ENCODE measurements at regions not wholly inside any gene's neighbourhood (a gene's known extent, or its start where the extent isn't known, plus 50 kb on each side); places are given as distances from the start of the nearest gene placed in this dataset.

GRCh38 chr2:13676269-13676668 is 956.2 kb upstream of the LRATD1 start:
- TF ChIP-seq, protein P1, sequence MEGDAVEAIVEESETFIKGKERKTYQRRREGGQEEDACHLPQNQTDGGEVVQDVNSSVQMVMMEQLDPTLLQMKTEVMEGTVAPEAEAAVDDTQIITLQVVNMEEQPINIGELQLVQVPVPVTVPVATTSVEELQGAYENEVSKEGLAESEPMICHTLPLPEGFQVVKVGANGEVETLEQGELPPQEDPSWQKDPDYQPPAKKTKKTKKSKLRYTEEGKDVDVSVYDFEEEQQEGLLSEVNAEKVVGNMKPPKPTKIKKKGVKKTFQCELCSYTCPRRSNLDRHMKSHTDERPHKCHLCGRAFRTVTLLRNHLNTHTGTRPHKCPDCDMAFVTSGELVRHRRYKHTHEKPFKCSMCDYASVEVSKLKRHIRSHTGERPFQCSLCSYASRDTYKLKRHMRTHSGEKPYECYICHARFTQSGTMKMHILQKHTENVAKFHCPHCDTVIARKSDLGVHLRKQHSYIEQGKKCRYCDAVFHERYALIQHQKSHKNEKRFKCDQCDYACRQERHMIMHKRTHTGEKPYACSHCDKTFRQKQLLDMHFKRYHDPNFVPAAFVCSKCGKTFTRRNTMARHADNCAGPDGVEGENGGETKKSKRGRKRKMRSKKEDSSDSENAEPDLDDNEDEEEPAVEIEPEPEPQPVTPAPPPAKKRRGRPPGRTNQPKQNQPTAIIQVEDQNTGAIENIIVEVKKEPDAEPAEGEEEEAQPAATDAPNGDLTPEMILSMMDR (IDR thresholded peaks at IDR 0.05) = no peak
- no peak for TF ChIP-seq EZH2 (IDR thresholded peaks at IDR 0.05)
- no peak for TF ChIP-seq EZH2phosphoT487 (IDR thresholded peaks at IDR 0.05)
